Activated CD4-positive, alpha-beta T cell treated with anti-CD3 and anti-CD28 coated beads, Interleukin-2, amount 10 ng/mL, durations not matched to agents 7 days and 5 days (primary cell): ENCODE measurements at regions not wholly inside any gene's neighbourhood (a gene's known extent, or its start where the extent isn't known, plus 50 kb on each side); places are given as distances from the start of the nearest gene placed in this dataset.

Experiments used
- CTCF ChIA-PET: fragments of 350-600 bp; sonication (Branson Sonifier 250); formaldehyde crosslinking; loops from one replicate; lab custom pipeline; 2021; ENCODE audit warnings: antibody characterized with exemption; lab: Charles Lee
- POLR2A ChIA-PET: fragments of 350-600 bp; sonication (Branson Sonifier 250); formaldehyde crosslinking; loops from one replicate; lab custom pipeline; 2021; ENCODE audit warnings: antibody characterized with exemption; lab: Charles Lee
- DNase-seq: peaks from one replicate; pipeline ENCODE4 v3.0.0-alpha.2; 2020
- H3K27ac Mint-ChIP-seq: one replicate; pipeline ENCODE4 v1.8.0; 2021; ENCODE audit warnings: mild to moderate bottlenecking, moderate library complexity, mixed read lengths
- H3K27me3 Mint-ChIP-seq: one replicate; pipeline ENCODE4 v1.8.0; 2021; ENCODE audit warnings: mixed read lengths
- H3K36me3 Mint-ChIP-seq: one replicate; pipeline ENCODE4 v1.8.0; 2021; ENCODE audit warnings: low read depth, mixed read lengths
- H3K4me1 Mint-ChIP-seq: one replicate; pipeline ENCODE4 v1.8.0; 2021; ENCODE audit warnings: mixed read lengths
- H3K4me3 Mint-ChIP-seq: one replicate; pipeline ENCODE4 v1.8.0; 2021; ENCODE audit warnings: mild to moderate bottlenecking, moderate library complexity, mixed read lengths
- H3K9me3 Mint-ChIP-seq: one replicate; pipeline ENCODE4 v1.8.0; 2021; ENCODE audit warnings: mixed read lengths

GRCh38 chr1:239288820-239289554 is 97.4 kb upstream of the CHRM3 start:
- Mint-ChIP-seq H3K9me3 (no peaks in the 10 kb centered on the region), H3K36me3 (no peaks in the 10 kb centered on the region), H3K4me3 (no peak overlapping the region), H3K27ac (no peak overlapping the region), H3K4me1 (no peaks in the 10 kb centered on the region), H3K27me3 (no peaks in the 10 kb centered on the region)
- DNase-seq = no peak
- ChIA-PET POLR2A (no interaction called here), CTCF (no interaction called here)

GRCh38 chr1:239287296-239287695 is 99.1 kb upstream of the CHRM3 start:
- POLR2A ChIA-PET = no interaction called here
- Mint-ChIP-seq H3K27ac (no peak overlapping the region), H3K27me3 (no peaks in the 10 kb centered on the region), H3K36me3 (no peaks in the 10 kb centered on the region), H3K4me3 (no peak overlapping the region), H3K9me3 (no peaks in the 10 kb centered on the region), H3K4me1 (no peaks in the 10 kb centered on the region)
- no peak for DNase-seq
- CTCF ChIA-PET = no interaction called here

- Mint-ChIP-seq H3K27me3 (no peaks in the 10 kb centered on the region), H3K9me3 (no peaks in the 10 kb centered on the region), H3K4me3 (no peak overlapping the region), H3K4me1 (no peaks in the 10 kb centered on the region), H3K27ac (no peak overlapping the region), H3K36me3 (no peaks in the 10 kb centered on the region)
- DNase-seq = no peak
- ChIA-PET POLR2A (no interaction called here), CTCF (no interaction called here)
These were observed 103.2 kb upstream of the CHRM3 start for GRCh38 chr1:239283216-239283615.

GRCh38 chr1:239282411-239282810 is 104.0 kb upstream of the CHRM3 start:
- no peaks in the 10 kb centered on the region for H3K9me3 Mint-ChIP-seq
- ChIA-PET CTCF (no interaction called here), POLR2A (no interaction called here)
- DNase-seq = no peak
- H3K4me1 Mint-ChIP-seq = no peaks in the 10 kb centered on the region
- no peaks in the 10 kb centered on the region for H3K27me3 Mint-ChIP-seq
- H3K36me3 Mint-ChIP-seq = no peaks in the 10 kb centered on the region
- H3K27ac Mint-ChIP-seq = no peak overlapping the region
- no peak overlapping the region for H3K4me3 Mint-ChIP-seq

GRCh38 chr1:239276051-239276450 is 110.3 kb upstream of the CHRM3 start:
- Mint-ChIP-seq H3K27ac (no peak overlapping the region), H3K36me3 (no peaks in the 10 kb centered on the region), H3K9me3 (no peaks in the 10 kb centered on the region), H3K4me3 (no peak overlapping the region), H3K4me1 (no peaks in the 10 kb centered on the region), H3K27me3 (no peaks in the 10 kb centered on the region)
- ChIA-PET CTCF (no interaction called here), POLR2A (no interaction called here)
- no peak for DNase-seq

GRCh38 chr1:239274242-239274830 is 112.0 kb upstream of the CHRM3 start:
- H3K4me1 Mint-ChIP-seq = no peaks in the 10 kb centered on the region
- H3K27ac Mint-ChIP-seq = no peak overlapping the region
- DNase-seq = no peak
- CTCF ChIA-PET = no interaction called here
- POLR2A ChIA-PET = no interaction called here
- H3K4me3 Mint-ChIP-seq = no peak overlapping the region
- no peaks in the 10 kb centered on the region for H3K36me3 Mint-ChIP-seq
- no peaks in the 10 kb centered on the region for H3K27me3 Mint-ChIP-seq
- H3K9me3 Mint-ChIP-seq = no peaks in the 10 kb centered on the region

- H3K27ac Mint-ChIP-seq = no peak overlapping the region
- H3K9me3 Mint-ChIP-seq = no peaks in the 10 kb centered on the region
- no peaks in the 10 kb centered on the region for H3K36me3 Mint-ChIP-seq
- ChIA-PET POLR2A (no interaction called here), CTCF (no interaction called here)
- no peaks in the 10 kb centered on the region for H3K27me3 Mint-ChIP-seq
- DNase-seq = no peak
- H3K4me1 Mint-ChIP-seq = no peaks in the 10 kb centered on the region
- no peak overlapping the region for H3K4me3 Mint-ChIP-seq
These were observed 115.9 kb upstream of the CHRM3 start for GRCh38 chr1:239270509-239270908.

GRCh38 chr1:239269706-239270105 is 116.7 kb upstream of the CHRM3 start:
- Mint-ChIP-seq H3K36me3 (no peaks in the 10 kb centered on the region), H3K27ac (no peak overlapping the region), H3K4me3 (no peak overlapping the region), H3K27me3 (no peaks in the 10 kb centered on the region), H3K4me1 (no peaks in the 10 kb centered on the region), H3K9me3 (no peaks in the 10 kb centered on the region)
- POLR2A ChIA-PET = no interaction called here
- DNase-seq = no peak
- CTCF ChIA-PET = no interaction called here

GRCh38 chr1:239268941-239269340 is 117.4 kb upstream of the CHRM3 start:
- Mint-ChIP-seq H3K27me3 (no peaks in the 10 kb centered on the region), H3K36me3 (no peaks in the 10 kb centered on the region), H3K27ac (no peak overlapping the region), H3K4me1 (no peaks in the 10 kb centered on the region), H3K9me3 (no peaks in the 10 kb centered on the region), H3K4me3 (no peak overlapping the region)
- ChIA-PET POLR2A (no interaction called here), CTCF (no interaction called here)
- no peak for DNase-seq

GRCh38 chr1:239268007-239268406 is 118.4 kb upstream of the CHRM3 start:
- POLR2A ChIA-PET = no interaction called here
- H3K4me1 Mint-ChIP-seq = no peaks in the 10 kb centered on the region
- CTCF ChIA-PET = no interaction called here
- H3K4me3 Mint-ChIP-seq = no peak overlapping the region
- no peaks in the 10 kb centered on the region for H3K36me3 Mint-ChIP-seq
- H3K27me3 Mint-ChIP-seq = no peaks in the 10 kb centered on the region
- no peak for DNase-seq
- no peaks in the 10 kb centered on the region for H3K9me3 Mint-ChIP-seq
- no peak overlapping the region for H3K27ac Mint-ChIP-seq

- H3K36me3 Mint-ChIP-seq = no peaks in the 10 kb centered on the region
These were observed 122.6 kb upstream of the CHRM3 start for GRCh38 chr1:239263801-239264200.

GRCh38 chr1:239262538-239262937 is 123.8 kb upstream of the CHRM3 start:
- Mint-ChIP-seq H3K27me3 (no peaks in the 10 kb centered on the region), H3K9me3 (no peaks in the 10 kb centered on the region), H3K4me3 (no peak overlapping the region), H3K27ac (no peak overlapping the region), H3K36me3 (no peaks in the 10 kb centered on the region), H3K4me1 (no peaks in the 10 kb centered on the region)
- POLR2A ChIA-PET = no interaction called here
- no peak for DNase-seq
- CTCF ChIA-PET = no interaction called here

More at GRCh38 chr1:239263801-239264200, 122.6 kb upstream of the CHRM3 start:
- POLR2A ChIA-PET = no interaction called here
- H3K4me3 Mint-ChIP-seq = no peak overlapping the region
- no peaks in the 10 kb centered on the region for H3K27me3 Mint-ChIP-seq
- H3K27ac Mint-ChIP-seq = no peak overlapping the region
- H3K4me1 Mint-ChIP-seq = no peaks in the 10 kb centered on the region
- H3K9me3 Mint-ChIP-seq = no peaks in the 10 kb centered on the region
- CTCF ChIA-PET = no interaction called here
- DNase-seq = no peak

- ChIA-PET POLR2A (no interaction called here), CTCF (no interaction called here)
- Mint-ChIP-seq H3K4me1 (no peaks in the 10 kb centered on the region), H3K4me3 (no peak overlapping the region), H3K27me3 (no peaks in the 10 kb centered on the region), H3K9me3 (peaks cover 2% of the 10 kb centered on the region), H3K27ac (no peak overlapping the region), H3K36me3 (no peaks in the 10 kb centered on the region)
- DNase-seq = no peak
These were observed 124.8 kb upstream of the CHRM3 start for GRCh38 chr1:239261521-239261920.

GRCh38 chr1:239260842-239261241 is 125.5 kb upstream of the CHRM3 start:
- no peak for DNase-seq
- H3K27me3 Mint-ChIP-seq = no peaks in the 10 kb centered on the region
- no peak overlapping the region for H3K27ac Mint-ChIP-seq
- H3K4me1 Mint-ChIP-seq = no peaks in the 10 kb centered on the region
- H3K9me3 Mint-ChIP-seq = peaks cover 2% of the 10 kb centered on the region
- POLR2A ChIA-PET = no interaction called here
- no peaks in the 10 kb centered on the region for H3K36me3 Mint-ChIP-seq
- no peak overlapping the region for H3K4me3 Mint-ChIP-seq
- CTCF ChIA-PET = no interaction called here
